ENCODE measurements at regions not wholly inside any gene's neighbourhood (a gene's known extent, or its start where the extent isn't known, plus 50 kb on each side); places are given as distances from the start of the nearest gene placed in this dataset.

DNA sequence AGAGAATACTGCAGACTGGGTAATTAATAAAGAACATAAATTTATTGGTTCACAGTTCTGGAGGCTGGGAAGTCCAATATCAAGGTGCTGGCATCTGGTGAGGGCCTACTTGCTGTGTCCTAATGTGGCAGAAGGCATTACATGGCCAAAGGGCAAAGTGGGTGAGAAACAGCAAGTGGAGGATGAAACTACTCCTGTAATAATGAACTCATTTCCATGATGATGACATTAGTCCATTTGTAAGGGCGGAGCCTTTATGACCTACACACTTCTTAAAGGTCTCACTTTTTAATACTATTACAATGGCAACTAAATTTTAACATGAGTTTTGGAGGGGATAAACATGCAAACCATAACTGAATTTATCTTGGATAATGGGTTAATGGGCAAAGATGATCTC, 139.6 kb upstream of the SGO1 start:
- no peaks in the 10 kb centered on the region for H3K36me3 ChIP-seq (replicated peaks; ENCODE audit: insufficient read depth, low read length)
- H3K27ac ChIP-seq (ENCODE audit: low read length), result no peak overlapping the region
- no peaks in the 10 kb centered on the region for H4K20me1 ChIP-seq (ENCODE audit: insufficient read depth, low read length)
- no peak overlapping the region for H3K4me2 ChIP-seq (ENCODE audit: low read depth, low read length)
- no peaks in the 10 kb centered on the region for H3K4me1 ChIP-seq (ENCODE audit: low read length)
- no peak overlapping the region for H2AFZ ChIP-seq (ENCODE audit: low read length)
- no peak for DNase-seq
- TF ChIP-seq EZH2 (optimal IDR thresholded peaks at IDR 0.05; ENCODE audit: low read depth, low read length) (no peak), EZH2phosphoT487 (IDR thresholded peaks at IDR 0.05; ENCODE audit: low read length) (no peak)
- TF ChIP-seq, protein P1, sequence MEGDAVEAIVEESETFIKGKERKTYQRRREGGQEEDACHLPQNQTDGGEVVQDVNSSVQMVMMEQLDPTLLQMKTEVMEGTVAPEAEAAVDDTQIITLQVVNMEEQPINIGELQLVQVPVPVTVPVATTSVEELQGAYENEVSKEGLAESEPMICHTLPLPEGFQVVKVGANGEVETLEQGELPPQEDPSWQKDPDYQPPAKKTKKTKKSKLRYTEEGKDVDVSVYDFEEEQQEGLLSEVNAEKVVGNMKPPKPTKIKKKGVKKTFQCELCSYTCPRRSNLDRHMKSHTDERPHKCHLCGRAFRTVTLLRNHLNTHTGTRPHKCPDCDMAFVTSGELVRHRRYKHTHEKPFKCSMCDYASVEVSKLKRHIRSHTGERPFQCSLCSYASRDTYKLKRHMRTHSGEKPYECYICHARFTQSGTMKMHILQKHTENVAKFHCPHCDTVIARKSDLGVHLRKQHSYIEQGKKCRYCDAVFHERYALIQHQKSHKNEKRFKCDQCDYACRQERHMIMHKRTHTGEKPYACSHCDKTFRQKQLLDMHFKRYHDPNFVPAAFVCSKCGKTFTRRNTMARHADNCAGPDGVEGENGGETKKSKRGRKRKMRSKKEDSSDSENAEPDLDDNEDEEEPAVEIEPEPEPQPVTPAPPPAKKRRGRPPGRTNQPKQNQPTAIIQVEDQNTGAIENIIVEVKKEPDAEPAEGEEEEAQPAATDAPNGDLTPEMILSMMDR (IDR thresholded peaks at IDR 0.05; ENCODE audit: low read length), result no peak
- H3K9me3 ChIP-seq (replicated peaks; ENCODE audit: insufficient read depth, low read length), result no peaks in the 10 kb centered on the region
- H3K9ac ChIP-seq (ENCODE audit: low read length), result no peak overlapping the region
- no peaks in the 10 kb centered on the region for H3K27me3 ChIP-seq (replicated peaks; ENCODE audit: insufficient read depth, low read length)
- H3K9me2 ChIP-seq (replicated peaks; ENCODE audit: insufficient read depth, low read length), result no peaks in the 10 kb centered on the region
- H3K79me2 ChIP-seq (ENCODE audit: low read length), result no peaks in the 10 kb centered on the region
- H3K4me3 ChIP-seq (ENCODE audit: low read length), result no peak overlapping the region
- no peaks in the 10 kb centered on the region for H3F3A ChIP-seq (ENCODE audit: insufficient read depth, low read length)

DNA sequence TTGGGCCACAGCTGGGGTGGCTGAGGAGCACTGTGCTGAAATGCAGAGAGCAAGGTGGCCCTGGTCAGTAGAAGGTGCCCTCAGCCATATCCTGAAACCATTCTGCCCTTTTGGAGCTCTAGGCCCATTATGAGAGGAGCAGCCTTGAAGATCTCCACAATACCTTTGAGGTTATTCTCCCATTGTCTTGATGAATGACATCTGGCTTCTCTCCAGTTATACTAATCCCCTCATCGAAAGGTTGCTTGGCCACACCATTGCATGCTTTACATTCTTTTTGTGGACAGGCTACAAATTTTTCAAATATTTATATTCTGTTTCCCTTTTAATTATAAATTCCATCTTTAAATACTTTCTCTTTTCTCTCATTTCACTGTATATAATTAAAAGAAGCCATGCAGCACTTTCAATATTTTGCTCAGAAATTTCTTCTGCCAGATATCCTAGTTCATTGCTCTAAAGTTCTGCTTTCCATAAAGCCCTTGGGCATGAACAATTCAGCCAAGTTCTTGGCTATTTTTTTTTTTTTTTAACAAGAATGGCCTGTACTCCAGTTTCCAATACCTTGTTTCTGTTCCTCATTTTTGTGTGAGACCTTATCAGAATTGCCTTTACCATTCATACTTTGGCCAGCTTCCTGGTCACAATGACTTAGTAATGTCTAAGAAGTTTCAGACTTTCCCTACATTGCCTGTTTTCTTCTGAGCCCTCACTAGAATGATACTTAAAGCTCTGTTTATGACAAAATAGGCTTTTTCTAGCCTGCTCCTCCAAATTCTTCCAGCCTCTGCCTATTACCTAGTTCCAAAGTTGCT, 138.9 kb upstream of the SGO1 start:
- H3K4me1 ChIP-seq (ENCODE audit: low read length), result no peaks in the 10 kb centered on the region
- no peaks in the 10 kb centered on the region for H3K36me3 ChIP-seq (replicated peaks; ENCODE audit: insufficient read depth, low read length)
- no peak overlapping the region for H3K27ac ChIP-seq (ENCODE audit: low read length)
- H3K4me3 ChIP-seq (ENCODE audit: low read length), result no peak overlapping the region
- no peak for DNase-seq
- no peak overlapping the region for H3K4me2 ChIP-seq (ENCODE audit: low read depth, low read length)
- no peaks in the 10 kb centered on the region for H3K9me2 ChIP-seq (replicated peaks; ENCODE audit: insufficient read depth, low read length)
- H3K9me3 ChIP-seq (replicated peaks; ENCODE audit: insufficient read depth, low read length), result no peaks in the 10 kb centered on the region
- H3F3A ChIP-seq (ENCODE audit: insufficient read depth, low read length), result no peaks in the 10 kb centered on the region
- no peaks in the 10 kb centered on the region for H4K20me1 ChIP-seq (ENCODE audit: insufficient read depth, low read length)
- no peak overlapping the region for H3K9ac ChIP-seq (ENCODE audit: low read length)
- H3K27me3 ChIP-seq (replicated peaks; ENCODE audit: insufficient read depth, low read length), result no peaks in the 10 kb centered on the region
- TF ChIP-seq, protein P1 (IDR thresholded peaks at IDR 0.05; ENCODE audit: low read length), result no peak
- no peak for TF ChIP-seq EZH2 (optimal IDR thresholded peaks at IDR 0.05; ENCODE audit: low read depth, low read length)
- no peak for TF ChIP-seq EZH2phosphoT487 (IDR thresholded peaks at IDR 0.05; ENCODE audit: low read length)
- no peak overlapping the region for H2AFZ ChIP-seq (ENCODE audit: low read length)
- no peaks in the 10 kb centered on the region for H3K79me2 ChIP-seq (ENCODE audit: low read length)

DNA sequence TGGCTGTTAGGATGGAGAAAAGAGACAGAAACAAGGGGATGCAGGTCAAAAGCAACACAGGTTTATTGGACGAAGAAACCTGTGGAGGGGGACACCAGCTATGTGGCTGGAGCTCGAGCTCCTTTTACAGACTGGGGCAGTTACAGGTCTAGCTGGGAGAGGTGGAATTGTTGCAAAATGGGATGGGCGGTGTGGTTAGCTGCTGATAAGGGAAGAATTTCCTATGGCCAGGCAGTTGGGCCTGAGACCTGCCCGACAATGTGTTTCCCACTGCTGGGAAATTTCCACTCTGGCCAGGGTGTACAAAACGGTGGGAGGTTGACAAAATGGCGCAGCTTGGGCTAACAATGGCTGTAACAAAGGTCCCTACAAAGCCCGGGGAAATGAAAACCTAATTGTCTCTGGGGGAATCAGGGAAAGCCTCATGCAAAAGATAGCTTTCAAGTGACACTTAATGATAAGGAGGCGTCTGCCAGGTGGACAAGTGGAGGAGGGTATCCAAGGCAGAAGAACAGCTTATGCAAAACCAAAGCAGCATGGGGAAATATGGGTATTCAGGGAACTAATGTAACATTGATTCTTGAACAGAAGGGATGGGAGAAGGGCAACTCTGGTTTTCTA, 137.4 kb upstream of the SGO1 start:
- H3K9me3 ChIP-seq (replicated peaks; ENCODE audit: insufficient read depth, low read length), result no peaks in the 10 kb centered on the region
- H3K27ac ChIP-seq (ENCODE audit: low read length), result no peak overlapping the region
- no peaks in the 10 kb centered on the region for H3K9me2 ChIP-seq (replicated peaks; ENCODE audit: insufficient read depth, low read length)
- no peak for DNase-seq
- no peaks in the 10 kb centered on the region for H3K27me3 ChIP-seq (replicated peaks; ENCODE audit: insufficient read depth, low read length)
- no peak overlapping the region for H2AFZ ChIP-seq (ENCODE audit: low read length)
- no peaks in the 10 kb centered on the region for H3K4me1 ChIP-seq (ENCODE audit: low read length)
- H3K4me2 ChIP-seq (ENCODE audit: low read depth, low read length), result no peak overlapping the region
- no peak overlapping the region for H3K4me3 ChIP-seq (ENCODE audit: low read length)
- TF ChIP-seq EZH2phosphoT487 (IDR thresholded peaks at IDR 0.05; ENCODE audit: low read length) (no peak), EZH2 (optimal IDR thresholded peaks at IDR 0.05; ENCODE audit: low read depth, low read length) (no peak)
- TF ChIP-seq, protein P1 (IDR thresholded peaks at IDR 0.05; ENCODE audit: low read length), result no peak
- H3F3A ChIP-seq (ENCODE audit: insufficient read depth, low read length), result no peaks in the 10 kb centered on the region
- H3K9ac ChIP-seq (ENCODE audit: low read length), result no peak overlapping the region
- H3K36me3 ChIP-seq (replicated peaks; ENCODE audit: insufficient read depth, low read length), result no peaks in the 10 kb centered on the region
- no peaks in the 10 kb centered on the region for H3K79me2 ChIP-seq (ENCODE audit: low read length)
- H4K20me1 ChIP-seq (ENCODE audit: insufficient read depth, low read length), result no peaks in the 10 kb centered on the region
